Fibroblast of skin of left quadriceps (primary cell): ENCODE measurements at regions not wholly inside any gene's neighbourhood (a gene's known extent, or its start where the extent isn't known, plus 50 kb on each side); places are given as distances from the start of the nearest gene placed in this dataset.
A peak's percentile ranks its signal among the peaks of the same experiment; 100 is the strongest.
"Not testable (repeated sequence)": the region's sequence is repeated elsewhere in the genome, so short reads cannot be mapped to it uniquely, and the experiment has no call there.

Experiments
- DNase-seq, 2 experiments: peaks; one replicate each; pipeline ENCODE4 v3.0.0-alpha.2; 2013; ENCODE audit warnings: low read depth in 2 of 2

DNA sequence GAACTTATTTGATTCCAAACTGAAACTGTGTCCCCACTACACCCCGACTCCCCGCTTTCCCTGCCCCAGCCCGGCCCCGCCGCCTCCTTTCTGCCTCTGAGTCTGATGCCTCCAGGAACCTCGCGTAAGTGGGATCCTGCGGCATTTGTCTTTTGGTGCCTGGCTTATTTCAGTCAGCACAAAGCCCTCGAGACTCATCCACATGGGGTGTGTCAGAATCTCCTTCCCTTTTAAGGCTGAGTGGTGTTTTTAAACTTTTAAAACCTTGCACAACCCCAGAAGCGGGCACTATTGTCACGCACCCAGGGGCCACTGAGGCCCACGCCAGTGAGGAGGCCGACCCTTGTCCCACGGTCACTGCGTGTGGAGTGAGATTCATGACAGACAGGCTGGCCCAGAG lies 206.9 kb downstream of the NPIPB11 start:
- DNase-seq = not testable (repeated sequence)

DNA sequence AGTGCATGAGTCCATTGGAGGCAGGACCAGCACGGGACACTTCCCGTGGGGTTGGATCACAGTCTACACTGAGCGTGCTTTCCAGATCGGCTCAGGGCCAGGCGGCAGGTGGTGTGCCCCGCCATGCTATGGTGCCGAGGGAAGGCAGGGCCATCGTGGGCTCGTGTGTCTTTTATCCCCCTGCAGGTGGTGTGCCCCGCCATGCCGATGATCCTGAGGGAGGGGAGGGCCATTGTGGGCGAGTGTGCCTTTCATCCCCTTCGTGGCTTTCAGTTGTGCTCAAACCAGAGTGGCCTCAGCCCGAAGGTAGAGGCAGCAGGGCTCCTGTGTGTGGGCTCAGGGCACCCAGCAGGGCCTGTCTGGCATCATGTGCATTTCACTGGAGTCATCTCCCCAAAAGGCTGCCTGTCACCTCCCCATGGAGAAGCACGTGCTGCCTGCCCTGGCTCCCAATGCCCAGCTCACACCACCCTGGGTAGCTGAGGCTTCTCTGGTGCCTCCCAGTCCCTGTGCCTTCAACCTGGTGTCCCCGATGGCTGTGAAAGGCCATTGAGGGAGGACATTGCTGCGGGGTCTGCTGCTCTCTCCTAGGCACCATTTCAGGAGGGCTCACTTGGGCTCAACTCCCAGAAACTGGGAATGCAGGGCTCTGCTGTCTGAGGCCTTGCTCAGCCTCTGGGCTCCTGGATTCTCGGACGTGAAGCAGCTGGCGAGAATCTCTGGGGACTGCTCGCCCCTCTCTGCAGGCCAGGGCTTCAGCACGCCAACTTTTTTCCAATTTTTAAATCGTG lies 207.6 kb downstream of the NPIPB11 start:
- no peak for DNase-seq

DNA sequence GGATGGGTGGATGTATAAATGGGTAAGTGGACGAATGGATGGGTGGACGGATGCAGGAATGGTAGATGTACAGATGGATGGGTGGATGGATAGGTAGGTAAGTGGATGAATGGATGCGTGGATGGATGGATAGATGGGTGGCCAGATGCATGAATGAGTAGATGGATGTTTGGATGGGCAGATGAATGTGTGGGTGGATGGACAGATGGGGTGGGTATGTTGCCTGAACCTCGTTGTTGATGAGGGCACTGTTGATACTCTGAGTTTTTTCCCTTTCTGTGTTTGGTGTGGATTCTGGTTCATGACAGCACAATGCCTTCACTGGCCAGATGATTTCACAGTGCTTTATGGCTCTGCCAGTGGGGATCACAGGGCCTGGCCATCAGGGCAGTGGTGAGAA lies 208.3 kb downstream of the NPIPB11 start:
- DNase-seq = no peak

DNA sequence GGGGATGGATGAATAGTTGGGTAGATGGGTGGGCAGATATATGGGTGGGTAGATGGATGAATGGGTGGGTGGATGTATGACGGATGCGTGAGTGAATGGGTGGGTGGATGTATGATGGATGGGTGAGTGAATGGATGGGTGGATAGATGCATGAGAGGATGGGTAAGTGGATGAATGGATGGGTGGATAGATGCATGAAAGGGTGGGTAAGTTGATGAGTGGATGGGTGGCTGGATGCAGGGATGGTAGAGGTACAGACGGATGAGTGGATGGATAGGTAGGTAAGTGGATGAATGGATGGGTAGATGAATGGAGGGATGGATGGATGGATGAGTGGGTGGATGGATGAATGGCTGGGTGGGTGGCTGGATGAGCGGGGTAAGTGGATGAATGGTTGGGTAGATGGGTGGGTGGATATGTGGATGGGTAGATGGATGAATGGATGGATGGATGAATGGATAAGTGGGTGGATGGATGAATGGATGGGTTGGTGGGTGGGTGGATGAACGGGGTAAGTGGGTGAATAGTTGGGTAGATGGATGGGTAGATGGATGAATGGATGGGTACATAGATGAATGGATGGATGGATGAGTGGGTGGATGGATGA lies 208.9 kb downstream of the NPIPB11 start:
- DNase-seq = not testable (repeated sequence)

DNA sequence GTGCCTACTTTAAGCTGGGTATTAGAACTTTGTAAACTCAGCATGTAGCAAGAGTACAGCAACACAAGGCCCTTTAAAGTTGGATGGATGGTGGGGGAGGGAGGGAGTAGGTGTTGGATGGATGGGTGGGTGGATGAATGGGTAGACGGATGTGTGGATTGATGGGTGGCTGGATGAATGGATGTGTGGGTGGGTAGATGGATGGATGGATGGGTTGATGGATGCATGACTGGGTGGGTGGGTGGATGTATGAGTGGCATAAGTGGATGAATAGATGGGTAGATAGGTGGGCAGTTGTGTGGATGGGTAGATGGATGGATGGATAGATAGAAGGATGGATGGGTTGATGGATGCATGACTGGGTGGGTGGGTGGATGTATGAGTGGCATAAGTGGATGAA lies 209.8 kb downstream of the NPIPB11 start:
- DNase-seq = not testable (repeated sequence)

DNA sequence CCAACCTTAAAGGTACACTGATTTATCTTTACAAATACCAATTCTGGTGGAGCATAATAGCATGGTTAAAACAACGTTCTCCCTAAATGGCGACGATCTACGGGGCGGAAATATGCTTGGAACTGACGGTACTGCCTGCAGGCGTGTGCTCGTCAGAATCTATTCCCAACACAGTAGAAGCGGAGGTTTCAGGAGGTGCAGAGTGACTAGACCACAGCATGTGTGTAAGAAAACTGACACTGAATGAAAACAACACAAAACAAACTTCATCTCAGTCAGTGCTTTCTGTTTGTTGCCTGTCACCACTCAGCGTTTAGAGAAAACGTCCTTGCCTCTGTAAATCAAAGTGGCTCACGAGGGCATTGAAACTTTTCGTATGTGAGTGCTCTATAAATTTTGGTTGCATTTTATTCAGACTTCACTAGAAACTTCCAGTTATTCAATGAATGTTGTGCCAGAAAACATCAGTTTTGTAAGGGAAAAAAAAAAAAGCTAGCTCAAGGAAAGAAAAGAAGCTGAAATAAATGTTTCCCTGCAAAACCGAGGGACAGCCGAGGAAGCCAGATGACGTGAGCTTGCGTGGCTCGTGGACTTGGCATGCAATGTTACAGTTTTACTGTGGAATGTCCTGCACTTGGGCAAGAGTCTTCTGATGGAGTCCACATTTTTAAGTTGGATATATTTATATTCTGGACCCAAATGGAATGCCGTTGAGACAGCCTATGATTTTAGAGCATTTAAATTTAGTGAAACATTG lies 210.4 kb downstream of the LAT start:
- peak; percentile 27 to 32 for DNase-seq

DNA sequence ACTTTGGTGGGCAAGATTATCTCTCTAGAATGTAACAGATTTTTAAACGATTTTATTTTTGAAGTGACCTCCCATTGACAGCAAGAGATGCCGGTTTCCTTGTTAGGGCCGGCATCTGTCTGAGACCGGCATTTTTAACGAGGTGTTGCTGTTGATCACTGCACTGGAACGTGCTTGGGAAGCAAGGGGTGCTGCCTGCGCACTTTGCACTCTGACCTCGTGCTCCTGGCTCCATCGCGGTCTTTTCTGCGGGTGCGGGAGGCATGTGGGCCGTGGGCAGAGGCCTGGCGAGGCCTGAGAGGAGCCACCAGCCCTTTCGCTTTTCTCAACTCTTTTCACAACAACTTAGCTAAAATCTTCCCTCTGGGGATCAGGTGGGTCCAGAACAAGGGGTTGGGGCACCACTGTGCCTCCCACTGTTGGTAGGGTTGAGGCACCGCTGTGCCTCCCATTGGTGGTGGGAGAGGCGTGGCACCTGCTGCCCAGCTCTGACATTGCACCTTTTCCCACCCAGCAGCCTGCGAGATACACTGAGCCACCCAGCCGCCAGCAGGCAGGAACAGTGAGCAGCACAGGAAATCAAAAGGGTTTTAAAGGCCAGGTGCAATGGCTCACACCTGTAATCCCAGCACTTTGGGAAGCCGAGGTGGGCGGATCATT lies 209.5 kb downstream of the LAT start:
- not testable (repeated sequence) for DNase-seq

DNA sequence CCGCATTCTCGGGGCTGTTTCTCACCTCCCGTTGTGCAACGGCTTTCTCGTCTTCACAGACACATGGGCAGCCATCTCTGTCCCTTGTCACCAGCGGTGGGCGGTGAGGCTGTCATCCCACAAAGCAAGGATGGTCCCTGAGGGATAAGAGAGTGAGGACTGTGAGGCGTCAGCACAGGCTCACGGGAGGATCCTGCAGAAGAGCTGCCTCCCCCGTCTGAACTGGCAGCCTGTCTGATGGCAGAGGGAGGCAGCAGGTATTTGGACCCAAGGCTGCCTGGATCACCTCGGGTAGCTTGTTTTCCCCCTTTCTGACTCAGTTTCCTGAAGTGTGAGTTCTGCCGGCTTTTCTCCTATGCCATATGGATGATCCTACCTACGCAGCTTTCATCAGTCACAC lies 208.8 kb downstream of the LAT start:
- not testable (repeated sequence) for DNase-seq

DNA sequence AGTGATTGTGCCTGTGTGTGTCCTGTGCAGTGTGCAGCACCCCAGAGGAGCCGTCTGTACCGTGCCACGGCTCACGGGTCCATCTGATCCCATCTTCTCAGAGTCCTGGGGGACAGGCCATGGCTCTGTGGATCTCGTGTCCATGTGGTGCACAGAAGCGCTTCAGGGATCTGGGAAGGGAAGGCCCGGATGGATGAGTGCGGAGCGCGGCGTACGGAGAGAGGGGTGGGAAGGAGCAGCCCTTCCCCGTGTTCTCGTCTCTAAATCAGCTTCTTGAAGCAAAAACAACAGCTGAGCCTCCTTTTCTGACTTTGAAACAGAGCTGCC lies 208.4 kb downstream of the LAT start:
- not testable (repeated sequence) for DNase-seq

DNA sequence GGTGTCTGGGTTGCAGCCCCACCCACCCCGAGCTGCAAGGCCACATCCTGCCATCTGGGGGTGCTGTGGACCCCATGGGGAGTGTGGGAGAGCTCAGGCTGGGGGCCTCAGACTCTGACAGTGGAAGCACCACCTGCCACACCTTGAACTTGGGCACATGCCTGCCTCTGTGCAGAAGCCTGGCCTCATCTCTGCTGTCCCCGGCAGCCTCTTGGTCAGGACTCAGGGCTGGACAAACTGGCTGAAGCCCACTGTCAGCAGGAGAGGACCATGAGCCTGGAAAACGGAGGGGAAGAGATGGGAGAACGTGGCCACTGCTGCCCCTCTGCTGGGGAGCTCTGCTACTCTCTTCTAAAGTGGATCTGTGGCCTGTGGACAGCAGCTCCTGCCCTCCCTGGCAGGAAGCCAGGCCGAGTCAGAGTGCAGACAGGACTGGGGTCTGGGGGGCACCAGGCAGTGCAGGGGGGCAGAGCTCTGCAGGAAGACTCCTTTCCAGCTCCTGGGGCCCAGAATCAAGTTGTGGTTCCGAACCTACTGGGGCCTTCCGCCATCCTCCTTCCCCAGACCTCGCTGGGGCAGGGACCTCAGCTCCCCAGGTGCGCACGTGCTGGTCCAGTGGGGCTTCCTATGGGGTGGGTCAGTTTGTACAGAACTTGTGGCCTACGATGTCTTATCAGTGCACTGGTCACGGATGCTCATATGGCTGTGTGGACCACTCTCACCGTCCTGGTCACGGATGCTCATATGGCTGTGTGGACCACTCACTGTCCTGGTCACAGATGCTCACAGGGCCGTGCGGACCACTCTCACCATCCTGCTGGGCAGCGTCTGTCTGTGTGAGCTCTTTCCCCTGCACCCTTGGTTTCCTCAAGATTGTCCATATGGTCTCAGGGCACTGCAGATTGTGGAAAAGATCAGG lies 207.7 kb downstream of the LAT start:
- no peak for DNase-seq

DNA sequence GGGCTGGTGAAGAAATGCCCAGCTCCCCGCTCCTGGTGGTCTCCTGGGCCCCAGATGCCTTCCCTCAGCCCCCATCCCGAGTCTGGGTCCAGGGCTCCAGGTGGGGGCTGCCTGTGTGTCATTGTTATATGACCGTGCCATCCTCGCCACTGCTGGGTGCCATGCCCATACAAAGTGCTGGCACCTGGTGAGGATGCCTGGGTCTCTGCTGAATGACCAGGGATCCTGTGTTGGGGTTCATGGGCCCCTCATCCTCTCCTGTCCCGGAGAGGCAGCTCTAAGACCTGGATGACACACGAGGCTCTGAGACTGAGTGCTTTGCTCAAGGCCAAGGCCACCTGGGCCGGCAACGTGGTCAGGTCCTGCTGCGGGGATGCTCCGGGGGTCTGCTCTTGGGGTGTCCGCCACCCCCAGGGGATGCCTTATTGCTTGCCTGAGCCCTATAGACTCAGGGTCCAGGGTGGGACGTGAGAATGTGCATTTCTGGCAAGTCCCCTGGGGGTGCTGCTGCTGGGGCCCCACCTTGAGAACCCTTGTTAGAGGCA lies 206.9 kb downstream of the LAT start:
- not testable (repeated sequence) for DNase-seq

DNA sequence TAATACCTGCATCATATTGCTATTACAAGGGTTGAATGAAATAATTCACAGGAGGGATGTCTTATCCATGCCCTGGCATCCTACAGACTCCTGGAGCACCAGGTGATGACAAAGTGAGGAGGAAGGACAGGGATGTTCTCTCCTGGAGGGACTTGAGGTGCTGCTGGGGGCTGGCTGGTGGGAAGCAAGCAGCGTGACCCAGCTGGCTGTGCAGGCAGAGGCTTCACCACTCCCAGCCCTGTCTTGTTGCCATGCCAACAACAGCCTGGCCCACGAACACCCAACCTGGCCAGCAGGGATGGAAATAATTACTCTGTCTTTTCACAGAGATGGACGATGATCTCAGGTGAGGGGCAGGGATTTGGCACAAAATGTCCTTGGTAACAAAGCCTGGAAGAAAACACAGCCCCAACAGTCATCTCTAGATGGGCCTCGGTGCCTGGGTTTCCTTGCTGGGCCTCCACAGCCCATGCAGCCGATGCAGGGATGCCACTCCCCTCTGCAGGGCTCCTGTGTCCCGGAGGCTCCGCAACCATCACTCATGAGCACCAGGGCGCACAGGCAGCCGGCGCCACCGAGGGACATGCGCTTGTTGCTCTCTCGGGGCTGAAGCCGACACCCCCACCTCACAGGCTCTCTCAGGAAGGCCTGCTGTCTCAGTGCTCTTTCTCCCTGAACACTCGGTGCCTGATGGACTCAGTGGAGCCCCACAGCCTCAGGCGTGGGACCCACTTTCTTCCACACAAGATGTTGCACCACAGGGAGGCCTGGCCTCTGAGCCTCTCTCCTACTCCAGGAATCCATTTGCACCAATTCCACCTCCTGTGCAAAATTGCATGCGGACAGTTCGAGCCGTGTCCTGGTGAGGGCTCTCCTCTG lies 205.9 kb downstream of the LAT start:
- DNase-seq = not testable (repeated sequence)

DNA sequence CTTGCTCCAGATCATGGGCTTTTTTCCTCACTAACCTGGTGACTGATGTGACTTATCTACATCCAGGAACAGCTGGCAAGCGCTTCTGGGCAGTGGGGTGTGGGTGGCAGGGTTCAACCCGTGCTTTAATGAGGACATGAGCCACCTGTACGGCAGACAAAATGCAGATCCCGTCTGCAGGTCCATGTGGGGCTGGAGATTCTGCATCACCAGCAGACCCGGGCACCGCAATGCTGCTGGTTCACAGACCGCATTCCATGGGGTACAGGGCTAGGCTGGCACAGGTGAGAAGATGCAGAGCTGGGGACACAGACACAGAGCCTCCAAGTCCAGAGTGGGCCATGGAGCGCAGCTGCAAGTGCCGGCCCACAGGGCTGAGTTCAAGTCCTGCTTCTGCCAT lies 204.0 kb downstream of the LAT start:
- DNase-seq = not testable (repeated sequence)

DNA sequence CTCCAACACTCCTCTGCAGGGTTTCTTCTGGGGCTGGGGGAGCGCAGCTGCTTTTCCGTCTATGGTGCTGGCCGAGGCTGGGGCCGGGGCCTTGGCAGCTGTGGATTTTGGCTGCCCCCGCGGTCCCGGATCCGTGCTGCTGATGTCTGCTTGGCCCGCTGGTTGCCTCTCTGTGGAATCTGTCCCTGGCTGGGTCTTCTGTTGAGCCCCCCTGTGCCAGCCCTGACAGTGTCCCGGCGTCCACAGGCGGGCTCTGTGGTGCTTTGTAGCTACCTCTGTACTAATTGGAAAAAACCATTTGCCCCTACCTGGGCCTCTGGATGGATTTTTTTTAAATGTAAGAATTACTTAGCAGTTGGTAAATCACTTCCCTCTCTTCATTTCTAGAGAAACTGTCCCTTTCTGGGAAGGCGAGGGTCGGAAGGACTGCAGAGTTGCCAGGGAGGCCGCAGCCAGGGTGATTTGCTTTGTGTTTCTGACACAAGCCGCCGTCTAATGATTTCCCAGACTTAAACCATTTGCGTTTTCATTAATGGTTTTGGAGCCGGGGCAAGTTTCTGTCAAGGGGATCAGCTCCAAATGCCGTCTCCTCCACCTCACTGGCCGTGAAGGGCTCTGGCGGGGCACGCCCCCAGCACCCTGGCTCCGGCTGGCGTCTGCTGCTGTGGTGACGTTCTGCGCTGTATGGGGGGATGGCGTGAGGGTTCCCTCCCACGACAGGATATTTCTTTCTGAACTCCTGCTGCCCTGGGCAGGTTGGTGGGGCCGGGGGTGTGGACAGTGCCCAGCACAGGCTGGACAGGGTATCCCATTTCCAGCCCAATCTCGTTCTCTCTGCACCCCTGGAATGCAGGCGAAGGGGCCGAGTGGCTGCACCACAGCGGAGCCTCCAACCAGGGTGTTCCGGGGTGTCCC lies 201.7 kb downstream of the LAT start:
- DNase-seq = not testable (repeated sequence)

DNA sequence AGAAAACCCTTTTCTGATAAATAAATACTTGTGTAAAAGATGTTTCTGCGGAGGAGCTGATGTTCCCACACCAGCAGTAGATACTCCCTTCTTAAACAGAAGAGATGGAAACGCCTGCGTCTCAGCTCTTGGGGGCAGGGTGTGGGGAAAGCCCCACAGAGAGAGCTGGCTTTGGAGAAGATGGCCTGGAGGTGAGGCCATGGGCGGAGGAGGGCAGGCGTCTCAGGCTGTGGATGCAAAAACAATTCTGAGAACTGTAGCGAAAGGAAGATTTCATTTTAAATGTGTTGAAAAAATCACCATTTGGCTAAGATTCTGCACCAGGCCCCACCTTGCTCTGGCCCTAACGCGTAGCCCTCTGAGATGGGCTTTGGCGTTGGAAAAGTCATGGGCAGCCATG lies 201.0 kb downstream of the LAT start:
- DNase-seq = not testable (repeated sequence)

DNA sequence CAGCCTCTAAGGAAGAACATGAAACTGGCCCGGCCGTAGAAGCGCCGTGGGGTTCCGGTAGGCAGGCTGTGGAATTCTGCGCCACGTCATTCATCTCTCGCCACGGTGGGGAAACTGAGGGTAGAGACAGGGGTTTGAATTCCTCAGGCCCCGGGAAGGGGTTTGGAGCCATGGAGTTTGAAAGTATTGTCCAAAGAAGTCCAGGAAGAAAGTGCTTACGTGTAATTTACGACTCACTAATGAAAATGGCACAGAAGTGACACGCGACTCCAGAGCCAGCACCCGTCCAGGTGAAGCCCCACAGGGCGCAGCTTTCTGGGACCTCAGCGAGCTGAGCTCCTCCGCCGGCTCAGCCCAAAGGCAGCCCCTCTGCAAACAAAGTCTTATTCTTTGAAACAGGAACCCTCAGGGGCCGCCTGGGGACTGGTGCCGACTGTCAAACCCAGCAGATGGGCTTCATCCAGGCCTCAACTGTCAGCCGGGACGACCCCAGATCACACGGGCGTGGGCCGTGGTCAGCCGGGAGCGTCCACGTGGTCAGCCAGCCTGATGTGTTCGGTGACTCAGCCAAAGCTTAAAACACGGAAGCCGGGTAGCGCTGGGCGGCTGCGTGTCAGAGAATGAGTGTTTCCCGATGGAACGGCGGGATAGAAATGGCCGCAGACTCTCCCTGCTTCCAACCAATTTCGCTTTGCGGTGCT lies 200.0 kb downstream of the LAT start:
- not testable (repeated sequence) for DNase-seq

DNA sequence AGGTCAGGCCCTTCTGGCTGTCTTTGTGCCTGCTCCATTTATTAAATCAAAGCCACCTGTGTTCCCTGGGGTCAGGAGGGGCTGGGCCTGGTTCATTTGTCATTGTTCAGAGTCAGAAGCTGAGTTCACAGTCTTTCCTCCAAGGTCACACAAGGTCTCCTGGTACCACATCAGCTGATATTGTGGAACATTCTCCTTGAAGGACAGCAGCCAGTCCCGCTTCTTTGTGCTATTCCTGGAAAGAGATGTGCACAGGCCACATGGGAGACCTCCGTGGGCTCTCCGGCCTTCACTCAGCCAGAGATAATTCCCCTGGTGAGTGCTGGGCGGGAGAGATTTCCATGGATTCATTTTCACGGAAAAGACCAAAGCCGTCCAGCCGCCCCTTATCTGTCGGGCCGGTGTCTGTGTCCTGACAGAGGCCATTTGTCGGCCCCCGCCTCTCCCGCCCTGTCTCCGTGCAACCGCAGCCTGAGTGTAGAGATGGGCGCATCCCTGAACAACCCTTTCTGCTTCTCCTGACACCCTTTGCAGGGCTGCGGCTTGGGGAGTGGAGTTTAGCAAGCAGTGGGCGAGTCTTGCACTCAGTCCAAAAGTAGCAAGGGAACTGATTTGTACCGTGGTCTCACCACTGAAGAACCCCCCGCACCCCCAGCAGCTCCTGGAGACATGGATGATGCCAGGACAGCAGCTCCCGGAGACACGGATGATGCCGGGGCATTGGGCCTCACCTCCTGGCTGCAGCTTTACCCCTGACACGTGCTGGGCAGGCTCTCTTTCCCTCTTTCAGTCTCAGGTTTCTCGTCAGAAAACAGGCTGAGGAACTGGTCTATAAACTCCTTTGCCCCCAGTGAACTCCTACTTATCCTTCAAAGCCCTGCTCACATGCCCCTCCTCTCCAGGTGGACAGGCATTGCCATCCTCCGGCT lies 198.4 kb downstream of the LAT start:
- DNase-seq = not testable (repeated sequence)
